ENCODE measurements at regions not wholly inside any gene's neighbourhood (a gene's known extent, or its start where the extent isn't known, plus 50 kb on each side); places are given as distances from the start of the nearest gene placed in this dataset.

- no peak for TF ChIP-seq CTCF (conservative IDR thresholded peaks at IDR 0.05; ENCODE audit: low read depth, low read length)
- TF ChIP-seq EZH2 (IDR thresholded peaks at IDR 0.05; ENCODE audit: low read length, unreplicated experiment): no peak
These were observed 97.7 kb upstream of the SIX3 start for GRCh38 chr2:44843641-44844310.

Data from PC-3 (cell line).